Spleen (tissue), 11 donors: ENCODE measurements at regions not wholly inside any gene's neighbourhood (a gene's known extent, or its start where the extent isn't known, plus 50 kb on each side); places are given as distances from the start of the nearest gene placed in this dataset.

Experiments
- DNase-seq: peaks from one replicate; pipeline ENCODE4 v3.0.0-alpha.2; 2020
- H3K27ac ChIP-seq, 8 donors: fragments of 200-600 bp; sonication (generic) in 7 of 8; 1 replicate in 4 of 8; 2 replicates in 4 of 8; pipeline versions ENCODE4 v1.5.0 to v1.8.0; 2016 to 2021; ENCODE audit warnings: inconsistent platforms in 4 of 8, mild to moderate bottlenecking in 4 of 8, moderate library complexity in 1 of 8
- H3K27me3 ChIP-seq, 7 donors: fragments of 200-600 bp; sonication (generic) in 6 of 7; replicated peaks in 1 of 7; 1 replicate in 4 of 7; 2 replicates in 3 of 7; pipeline versions ENCODE4 v1.5.0 to v1.8.0; 2016 to 2021; ENCODE audit warnings: inconsistent platforms in 3 of 7, mild to moderate bottlenecking in 1 of 7
- H3K36me3 ChIP-seq, 6 donors: fragments of 200-600 bp; sonication (generic) in 5 of 6; 1 replicate in 4 of 6; 2 replicates in 2 of 6; pipeline versions ENCODE4 v1.5.0 to v1.8.0; 2016 to 2021; ENCODE audit warnings: inconsistent platforms in 2 of 6
- H3K4me1 ChIP-seq, 6 donors: fragments of 200-600 bp; sonication (generic) in 5 of 6; 1 replicate in 3 of 6; 2 replicates in 3 of 6; pipeline versions ENCODE4 v1.5.0 to v1.8.0; 2016 to 2021; ENCODE audit warnings: inconsistent platforms in 3 of 6
- H3K4me3 ChIP-seq, 8 donors: fragments of 200-600 bp; sonication (generic) in 7 of 8; 1 replicate in 4 of 8; 2 replicates in 4 of 8; pipeline versions ENCODE4 v1.5.0 to v1.8.0; 2016 to 2021; ENCODE audit warnings: inconsistent platforms in 4 of 8, mild to moderate bottlenecking in 4 of 8, moderate library complexity in 2 of 8
- H3K9me3 ChIP-seq, 8 donors: fragments of 200-600 bp; sonication (generic) in 7 of 8; 1 replicate in 4 of 8; 2 replicates in 4 of 8; pipeline versions ENCODE4 v1.5.0 to v1.8.0; 2016 to 2021; ENCODE audit warnings: inconsistent platforms in 4 of 8
- POLR2A ChIP-seq, 3 donors: fragments of 450-650 bp; IDR thresholded peaks; one replicate each; pipeline ENCODE4 v1.5.1; 2017; ENCODE audit warnings: antibody characterized with exemption in 3 of 3, mild to moderate bottlenecking in 1 of 3
- POLR2AphosphoS5 ChIP-seq, 3 donors: sonication (generic); formaldehyde crosslinking; IDR thresholded peaks; one replicate each; pipeline ENCODE4 v1.5.1; 2017; ENCODE audit warnings: antibody characterized with exemption in 3 of 3
- WGBS, 5 donors: extraction: QIAGEN DNeasy Blood & Tissue Kit in 3 of 5; methylation state at CpG; one replicate each; pipeline versions ENCODE4 v1.1.5 to v1.1.7; 2013 to 2018; 5-methylcytosine and 5-hydroxymethylcytosine counted together
- intact Hi-C: fragments of 100-400 bp; cut with DNase I; formaldehyde crosslinking; loops from one replicate; pipeline ENCODE4 v1.15.0; 2023; ENCODE audit warnings: low total_unique reads
- TF ChIP-seq, protein P1 (sequence below), 11 experiments: fragments of 200-600 bp in 7 of 11; fragments of 450-650 bp in 4 of 11; sonication (generic) in 4 of 11; IDR thresholded peaks in 8 of 11; conservative IDR thresholded peaks in 3 of 11; 1 replicate in 7 of 11; 2 replicates in 4 of 11; pipeline versions ENCODE4 v1.4.0 to v1.8.0; 2016 to 2021; ENCODE audit warnings: antibody characterized with exemption in 11 of 11, inconsistent platforms in 4 of 11, mild to moderate bottlenecking in 1 of 11
- donor health status: healthy with polysubstance abuse.
- donor health status: DM: no; HTN: no; CAD: no; lungs with moderate emphysema.
- donor health status: DM: no; HTN: no; CAD: no.
- donor health status: Bipolar disorder and iron deficiency.
- donor health status: healthy.
- donor health status: DM: no; HTN: no; CAD: no.
- donor health status: DM: yes; HTN: yes; CAD: no.

DNA sequence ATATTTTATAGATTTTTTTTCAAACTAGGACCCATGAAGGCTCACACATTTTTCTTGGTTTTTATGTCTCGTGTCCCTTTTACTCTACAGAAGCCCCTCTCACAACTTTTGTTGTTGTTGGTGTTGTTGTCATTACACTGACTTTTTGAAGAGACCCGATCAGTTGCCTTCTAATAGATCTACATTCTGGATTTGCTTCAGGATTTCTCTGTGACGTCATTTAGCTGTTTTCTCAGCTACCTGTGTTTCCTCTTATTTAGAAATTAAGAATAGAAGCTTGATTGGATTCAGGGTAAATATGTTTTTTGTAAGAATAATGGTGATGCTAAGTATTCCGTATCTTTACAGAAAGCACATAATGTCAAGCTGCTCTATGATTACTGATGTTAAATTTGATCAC, 213.3 kb upstream of the ZNF462 start:
- no peak overlapping the region for H3K4me3 ChIP-seq
- DNase-seq: no peak
- H3K9me3 ChIP-seq: peaks cover 0 to 3% (median 0%) of the 10 kb centered on the region in 8 donors
- no peak overlapping the region for H3K27ac ChIP-seq
- TF ChIP-seq, protein P1, sequence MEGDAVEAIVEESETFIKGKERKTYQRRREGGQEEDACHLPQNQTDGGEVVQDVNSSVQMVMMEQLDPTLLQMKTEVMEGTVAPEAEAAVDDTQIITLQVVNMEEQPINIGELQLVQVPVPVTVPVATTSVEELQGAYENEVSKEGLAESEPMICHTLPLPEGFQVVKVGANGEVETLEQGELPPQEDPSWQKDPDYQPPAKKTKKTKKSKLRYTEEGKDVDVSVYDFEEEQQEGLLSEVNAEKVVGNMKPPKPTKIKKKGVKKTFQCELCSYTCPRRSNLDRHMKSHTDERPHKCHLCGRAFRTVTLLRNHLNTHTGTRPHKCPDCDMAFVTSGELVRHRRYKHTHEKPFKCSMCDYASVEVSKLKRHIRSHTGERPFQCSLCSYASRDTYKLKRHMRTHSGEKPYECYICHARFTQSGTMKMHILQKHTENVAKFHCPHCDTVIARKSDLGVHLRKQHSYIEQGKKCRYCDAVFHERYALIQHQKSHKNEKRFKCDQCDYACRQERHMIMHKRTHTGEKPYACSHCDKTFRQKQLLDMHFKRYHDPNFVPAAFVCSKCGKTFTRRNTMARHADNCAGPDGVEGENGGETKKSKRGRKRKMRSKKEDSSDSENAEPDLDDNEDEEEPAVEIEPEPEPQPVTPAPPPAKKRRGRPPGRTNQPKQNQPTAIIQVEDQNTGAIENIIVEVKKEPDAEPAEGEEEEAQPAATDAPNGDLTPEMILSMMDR (IDR thresholded peaks at IDR 0.05 in 8 of 11, conservative IDR thresholded peaks at IDR 0.05 in 3 of 11): no peak
- TF ChIP-seq POLR2AphosphoS5 (IDR thresholded peaks at IDR 0.05) (no peak), POLR2A (IDR thresholded peaks at IDR 0.05) (no peak)
- no peaks in the 10 kb centered on the region for H3K36me3 ChIP-seq
- H3K27me3 ChIP-seq: no peaks in the 10 kb centered on the region
- 82 to 93% (median 89%) methylated on average over 4 of the region's 4 CpGs for whole genome bisulfite sequencing, 5 donors
- intact Hi-C loops: no loop called here
- H3K4me1 ChIP-seq: no peaks in the 10 kb centered on the region

DNA sequence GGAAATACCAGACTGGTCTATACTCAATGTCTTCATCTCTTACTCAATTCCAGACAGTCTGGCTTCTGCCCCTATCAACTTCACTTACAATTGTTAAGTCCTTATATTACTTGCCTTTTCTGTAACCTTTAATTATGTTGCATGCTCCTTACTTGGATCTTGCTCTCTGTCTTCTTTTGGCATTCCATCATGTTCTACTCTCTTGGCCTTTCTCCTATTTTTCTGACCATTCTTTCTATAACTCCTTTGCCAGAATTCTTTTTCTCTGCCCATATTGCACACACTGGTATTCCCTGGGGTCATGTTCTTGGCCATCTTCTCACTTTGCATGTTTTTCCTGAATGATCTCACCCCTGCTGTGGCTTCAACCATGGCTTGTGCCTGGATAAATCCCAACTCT, 209.8 kb upstream of the ZNF462 start:
- TF ChIP-seq POLR2A (IDR thresholded peaks at IDR 0.05): no peak
- H3K27ac ChIP-seq: no peak overlapping the region
- H3K27me3 ChIP-seq: no peaks in the 10 kb centered on the region
- peaks cover 0 to 4% (median 0%) of the 10 kb centered on the region in 8 donors for H3K9me3 ChIP-seq
- intact Hi-C loops: no loop called here
- H3K4me3 ChIP-seq: no peak overlapping the region
- H3K4me1 ChIP-seq: no peaks in the 10 kb centered on the region
- DNase-seq: no peak
- no peaks in the 10 kb centered on the region for H3K36me3 ChIP-seq

DNA sequence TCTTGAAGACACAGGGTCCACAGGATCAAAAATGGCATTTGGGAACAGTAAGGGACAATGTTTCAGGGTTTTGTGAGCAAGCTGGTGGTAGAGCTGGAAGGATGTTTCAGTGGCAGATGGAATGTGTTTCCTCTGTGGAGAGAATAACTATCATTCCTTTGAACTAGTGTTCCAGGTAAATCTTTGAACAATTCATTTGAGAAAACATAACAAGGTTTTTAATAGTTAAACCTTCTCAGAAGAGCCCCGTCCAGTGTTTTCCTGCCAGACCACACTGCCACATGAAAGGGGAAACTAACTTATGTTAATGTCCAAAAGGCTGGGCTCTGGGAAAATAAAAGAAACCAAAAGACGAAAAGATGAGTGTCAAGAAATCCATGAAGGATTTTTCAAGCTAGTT, 207.0 kb upstream of the ZNF462 start:
- H3K27ac ChIP-seq: no peak overlapping the region
- H3K27me3 ChIP-seq: no peaks in the 10 kb centered on the region
- intact Hi-C loops: no loop called here
- H3K4me3 ChIP-seq: no peak overlapping the region
- no peaks in the 10 kb centered on the region for H3K4me1 ChIP-seq
- H3K9me3 ChIP-seq: peaks cover 0 to 4% (median 0%) of the 10 kb centered on the region in 8 donors
- H3K36me3 ChIP-seq: no peaks in the 10 kb centered on the region
- 68 to 79% (median 73%) methylated on average over 2 of the region's 2 CpGs for WGBS, 5 donors
- TF ChIP-seq, protein P1 (IDR thresholded peaks at IDR 0.05 in 8 of 11, conservative IDR thresholded peaks at IDR 0.05 in 3 of 11): no peak
- TF ChIP-seq POLR2AphosphoS5 (IDR thresholded peaks at IDR 0.05) (no peak), POLR2A (IDR thresholded peaks at IDR 0.05) (no peak)
- no peak for DNase-seq

DNA sequence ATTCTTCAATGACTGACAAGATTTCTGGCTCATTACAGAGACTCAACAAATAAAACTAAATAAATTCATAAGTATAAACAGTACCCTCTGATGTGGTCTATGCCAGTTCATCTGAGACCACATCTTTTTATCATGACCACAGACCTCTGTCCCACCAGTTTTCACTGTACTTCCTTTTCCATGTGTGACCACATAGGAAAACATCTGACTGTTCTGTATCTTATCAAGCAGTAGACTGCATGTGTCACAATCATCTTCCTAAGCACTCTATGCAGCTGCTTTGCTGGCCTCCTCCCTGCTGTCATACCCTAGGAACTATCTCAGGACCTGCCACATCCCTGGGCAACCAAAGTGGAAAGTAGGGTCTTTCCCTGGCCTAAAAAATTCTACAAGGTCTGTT, 205.0 kb upstream of the ZNF462 start:
- no peak overlapping the region for H3K27ac ChIP-seq
- TF ChIP-seq POLR2AphosphoS5 (IDR thresholded peaks at IDR 0.05) (no peak), POLR2A (IDR thresholded peaks at IDR 0.05) (no peak)
- TF ChIP-seq, protein P1 (IDR thresholded peaks at IDR 0.05 in 8 of 11, conservative IDR thresholded peaks at IDR 0.05 in 3 of 11): no peak
- no peaks in the 10 kb centered on the region for H3K27me3 ChIP-seq
- DNase-seq: no peak
- H3K9me3 ChIP-seq: peaks cover 0 to 4% (median 0%) of the 10 kb centered on the region in 8 donors
- intact Hi-C loops: no loop called here
- H3K4me3 ChIP-seq: no peak overlapping the region
- no peaks in the 10 kb centered on the region for H3K4me1 ChIP-seq
- H3K36me3 ChIP-seq: no peaks in the 10 kb centered on the region

DNA sequence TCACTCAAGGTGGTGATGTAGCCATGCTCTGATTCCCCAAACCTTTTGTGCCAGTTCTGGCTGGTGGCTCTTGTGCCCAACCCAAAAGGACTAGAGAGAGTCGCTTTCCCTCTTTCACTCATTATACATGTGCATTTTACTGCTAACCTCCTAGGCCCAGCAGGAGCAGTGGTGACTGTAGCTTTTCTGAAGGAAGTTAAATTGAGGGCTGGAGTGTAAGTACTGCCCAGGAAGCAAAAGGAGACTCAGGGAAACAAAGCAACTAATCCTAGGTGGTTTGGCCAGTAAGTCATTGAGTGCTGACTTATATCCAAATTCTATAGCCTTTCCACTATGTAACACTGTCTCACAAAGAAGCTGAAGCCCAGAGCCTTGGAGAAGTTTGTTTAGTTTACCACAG, 194.4 kb upstream of the ZNF462 start:
- H3K27ac ChIP-seq: no peak overlapping the region
- intact Hi-C loops: no loop called here
- no peaks in the 10 kb centered on the region for H3K9me3 ChIP-seq
- no peaks in the 10 kb centered on the region for H3K36me3 ChIP-seq
- H3K4me1 ChIP-seq: no peaks in the 10 kb centered on the region
- H3K4me3 ChIP-seq: no peak overlapping the region
- TF ChIP-seq, protein P1 (IDR thresholded peaks at IDR 0.05 in 8 of 11, conservative IDR thresholded peaks at IDR 0.05 in 3 of 11): no peak
- no peak for TF ChIP-seq POLR2A (IDR thresholded peaks at IDR 0.05)
- no peak for TF ChIP-seq POLR2AphosphoS5 (IDR thresholded peaks at IDR 0.05)
- no peak for DNase-seq
- no peaks in the 10 kb centered on the region for H3K27me3 ChIP-seq
- 79 to 100% (median 87%) methylated on average over 1 of the region's 1 CpG for WGBS, 5 donors
